ENCODE measurements at regions not wholly inside any gene's neighbourhood (a gene's known extent, or its start where the extent isn't known, plus 50 kb on each side); places are given as distances from the start of the nearest gene placed in this dataset.
"Not testable (repeated sequence)": the region's sequence is repeated elsewhere in the genome, so short reads cannot be mapped to it uniquely, and the experiment has no call there.

- DNase-seq (ENCODE audit: low read depth in 2 of 2) = no peak
These were observed 1129.2 kb downstream of the TBC1D22A start for GRCh38 chr22:47891609-47892008.

- DNase-seq (ENCODE audit: low read depth in 2 of 2) = no peak
These were observed 1126.4 kb downstream of the TBC1D22A start for GRCh38 chr22:47888817-47889216.

- no peak for DNase-seq (ENCODE audit: low read depth in 2 of 2)
These were observed 1122.3 kb downstream of the TBC1D22A start for GRCh38 chr22:47884775-47885174.

GRCh38 chr22:47884200-47884599 is 1121.8 kb downstream of the TBC1D22A start:
- no peak for DNase-seq (ENCODE audit: low read depth in 2 of 2)

- no peak for DNase-seq (ENCODE audit: low read depth in 2 of 2)
These were observed 1121.3 kb downstream of the TBC1D22A start for GRCh38 chr22:47883757-47884156.

- no peak for DNase-seq (ENCODE audit: low read depth in 2 of 2)
These were observed 1116.9 kb downstream of the TBC1D22A start for GRCh38 chr22:47879346-47879745.

GRCh38 chr22:47878460-47878859 is 1116.0 kb downstream of the TBC1D22A start:
- no peak for DNase-seq (ENCODE audit: low read depth in 2 of 2)

- DNase-seq (ENCODE audit: low read depth in 2 of 2) = no peak
These were observed 1110.5 kb downstream of the TBC1D22A start for GRCh38 chr22:47872761-47873535.

GRCh38 chr22:47865626-47866025 is 1103.2 kb downstream of the TBC1D22A start:
- DNase-seq (ENCODE audit: low read depth in 2 of 2) = no peak

GRCh38 chr22:47862394-47862793 is 1099.9 kb downstream of the TBC1D22A start:
- no peak for DNase-seq (ENCODE audit: low read depth in 2 of 2)

- DNase-seq (ENCODE audit: low read depth in 2 of 2) = not testable (repeated sequence)
These were observed 1098.5 kb downstream of the TBC1D22A start for GRCh38 chr22:47860907-47861306.

- no peak for DNase-seq (ENCODE audit: low read depth in 2 of 2)
These were observed 1097.6 kb downstream of the TBC1D22A start for GRCh38 chr22:47859881-47860525.

- no peak for DNase-seq (ENCODE audit: low read depth in 2 of 2)
These were observed 1096.4 kb downstream of the TBC1D22A start for GRCh38 chr22:47858773-47859306.

- DNase-seq (ENCODE audit: low read depth in 2 of 2) = no peak
These were observed 1092.2 kb downstream of the TBC1D22A start for GRCh38 chr22:47854680-47855079.

- no peak for DNase-seq (ENCODE audit: low read depth in 2 of 2)
These were observed 1091.8 kb downstream of the TBC1D22A start for GRCh38 chr22:47854251-47854650.

GRCh38 chr22:47853750-47854149 is 1091.3 kb downstream of the TBC1D22A start:
- no peak for DNase-seq (ENCODE audit: low read depth in 2 of 2)

- no peak for DNase-seq (ENCODE audit: low read depth in 2 of 2)
These were observed 1089.1 kb downstream of the TBC1D22A start for GRCh38 chr22:47851586-47851985.

GRCh38 chr22:47850644-47851151 is 1088.2 kb downstream of the TBC1D22A start:
- DNase-seq (ENCODE audit: low read depth in 2 of 2) = no peak

- no peak for DNase-seq (ENCODE audit: low read depth in 2 of 2)
These were observed 1087.1 kb downstream of the TBC1D22A start for GRCh38 chr22:47849576-47849975.

- no peak for DNase-seq (ENCODE audit: low read depth in 2 of 2)
These were observed 1085.9 kb downstream of the TBC1D22A start for GRCh38 chr22:47848184-47848920.

- DNase-seq (ENCODE audit: low read depth in 2 of 2) = no peak
These were observed 1084.9 kb downstream of the TBC1D22A start for GRCh38 chr22:47847131-47847890.
